ENCODE measurements at regions not wholly inside any gene's neighbourhood (a gene's known extent, or its start where the extent isn't known, plus 50 kb on each side); places are given as distances from the start of the nearest gene placed in this dataset.

GRCh38 chr2:5530011-5530696, 162.0 kb upstream of the SOX11 start:
- no peak for TF ChIP-seq POLR2AphosphoS5 (IDR thresholded peaks at IDR 0.05; ENCODE audit: low read depth, low read length)
- no peak for TF ChIP-seq REST (IDR thresholded peaks at IDR 0.05; ENCODE audit: insufficient read depth in 1 of 2, low read depth in 2 of 2, low read length in 2 of 2)
- TF ChIP-seq SIN3A (IDR thresholded peaks at IDR 0.05; ENCODE audit: borderline replicate concordance, insufficient read depth, low read length) = no peak
- TF ChIP-seq TAF1 (IDR thresholded peaks at IDR 0.05; ENCODE audit: borderline replicate concordance, insufficient read depth, low read length) = no peak
- no peak for TF ChIP-seq FOXP2 (optimal IDR thresholded peaks at IDR 0.05; ENCODE audit: borderline replicate concordance, extremely low read depth, extremely low read length, insufficient read depth)
